B cell (primary cell): ENCODE measurements at regions not wholly inside any gene's neighbourhood (a gene's known extent, or its start where the extent isn't known, plus 50 kb on each side); places are given as distances from the start of the nearest gene placed in this dataset.

ENCODE experiments used
- ATAC-seq: fragments of 200-7000 bp; cut with Tn5 transposase; one replicate; pipeline ENCODE4 v1.10.0; 2021; ENCODE audit warnings: low read depth, mild to moderate bottlenecking, moderate number of reproducible peaks, moderate library complexity
- CTCF ChIA-PET: fragments of 350-600 bp; sonication (Branson Sonifier 250); formaldehyde crosslinking; loops from one replicate; lab custom pipeline; 2021; ENCODE audit warnings: antibody characterized with exemption, inconsistent platforms; lab: Charles Lee
- POLR2A ChIA-PET: fragments of 350-600 bp; sonication (Branson Sonifier 250); formaldehyde crosslinking; loops from one replicate; lab custom pipeline; 2021; ENCODE audit warnings: antibody characterized with exemption; lab: Charles Lee
- DNase-seq: peaks from one replicate; pipeline ENCODE4 v3.0.0; 2013
- H2AFZ ChIP-seq: 2 replicates; pipeline ENCODE4 v1.6.1; 2012; ENCODE audit warnings: mild to moderate bottlenecking, low read depth, low read length; ENCODE audit not compliant: insufficient read depth, poor library complexity, severe bottlenecking
- H3K27ac ChIP-seq, 2 donors: 1 replicate in 1 of 2; 2 replicates in 1 of 2; pipeline ENCODE4 v1.5.1; 2012 to 2013; ENCODE audit warnings: low read length in 2 of 2, mild to moderate bottlenecking in 2 of 2, moderate library complexity in 1 of 2
- H3K27me3 ChIP-seq, 4 experiments: fragments of 200-600 bp in 1 of 4; sonication (generic) in 1 of 4; replicated peaks in 1 of 4; 1 replicate in 2 of 4; 2 replicates in 2 of 4; pipeline versions ENCODE4 v1.6.1 to v1.7.0; 2013 to 2016; ENCODE audit warnings: low read length in 3 of 4, mild to moderate bottlenecking in 2 of 4, mixed read lengths in 1 of 4, moderate library complexity in 1 of 4; ENCODE audit not compliant: insufficient read depth in 4 of 4, control insufficient read depth in 3 of 4; ENCODE audit errors: control extremely low read depth in 1 of 4
- H3K36me3 ChIP-seq, 2 experiments: replicated peaks in 1 of 2; 1 replicate in 1 of 2; 2 replicates in 1 of 2; pipeline versions ENCODE4 v1.6.1 to v1.7.1; 2013; ENCODE audit warnings: low read length in 1 of 2; ENCODE audit not compliant: insufficient read depth in 2 of 2, control insufficient read depth in 1 of 2; ENCODE audit errors: control extremely low read depth in 1 of 2, extremely low read depth in 1 of 2
- H3K4me1 ChIP-seq, 2 donors: fragments of 200-600 bp in 1 of 2; sonication (generic) in 1 of 2; 1 replicate in 1 of 2; 2 replicates in 1 of 2; pipeline versions ENCODE4 v1.5.1 to v1.6.1; 2013 to 2017; ENCODE audit warnings: low read length in 2 of 2; ENCODE audit not compliant: control insufficient read depth in 2 of 2, insufficient read depth in 2 of 2
- H3K4me2 ChIP-seq: replicated peaks from 2 replicates; pipeline ENCODE3; 2012; ENCODE audit warnings: mild to moderate bottlenecking, low read depth, low read length; ENCODE audit not compliant: poor library complexity, severe bottlenecking
- H3K4me3 ChIP-seq, 5 experiments: fragments of 200-600 bp in 1 of 5; sonication (generic) in 1 of 5; 1 replicate in 3 of 5; 2 replicates in 2 of 5; pipeline versions ENCODE4 v1.5.1 to v1.7.0; 2011 to 2016; ENCODE audit warnings: low read length in 4 of 5, mild to moderate bottlenecking in 4 of 5, low read depth in 2 of 5, control low read depth in 1 of 5, moderate library complexity in 1 of 5; ENCODE audit not compliant: insufficient read depth in 1 of 5; ENCODE audit errors: control extremely low read depth in 1 of 5, extremely low read depth in 1 of 5
- H3K79me2 ChIP-seq: fragments of 200-600 bp; sonication (generic); one replicate; pipeline ENCODE4 v1.6.0; 2016; ENCODE audit warnings: low read length; ENCODE audit not compliant: control insufficient read depth, insufficient read depth
- H3K9ac ChIP-seq: fragments of 200-600 bp; sonication (generic); 2 replicates; pipeline ENCODE4 v1.6.1; 2017; ENCODE audit warnings: mild to moderate bottlenecking, low read length, moderate library complexity
- H3K9me3 ChIP-seq, 3 donors: one replicate each; pipeline versions ENCODE4 v1.6.1 to v1.7.1; 2013; ENCODE audit warnings: low read length in 2 of 3; ENCODE audit not compliant: control insufficient read depth in 2 of 3, insufficient read depth in 1 of 3; ENCODE audit errors: control extremely low read depth in 1 of 3
- H4K20me1 ChIP-seq: 2 replicates; pipeline ENCODE4 v1.6.0; 2012; ENCODE audit warnings: mild to moderate bottlenecking, low read length; ENCODE audit not compliant: insufficient read depth, control insufficient read depth, poor library complexity, severe bottlenecking
- H3K27ac Mint-ChIP-seq: one replicate; pipeline ENCODE4 v1.8.0; 2021; ENCODE audit warnings: mixed read lengths
- H3K27me3 Mint-ChIP-seq: one replicate; pipeline ENCODE4 v1.8.0; 2021; ENCODE audit warnings: mixed read lengths
- H3K4me1 Mint-ChIP-seq: one replicate; pipeline ENCODE4 v1.8.0; 2021; ENCODE audit warnings: mixed read lengths
- H3K4me3 Mint-ChIP-seq: one replicate; pipeline ENCODE4 v1.8.0; 2021; ENCODE audit warnings: mixed read lengths
- H3K9me3 Mint-ChIP-seq: one replicate; pipeline ENCODE4 v1.8.0; 2022; ENCODE audit warnings: mixed read lengths; ENCODE audit not compliant: insufficient read depth
- CTCF ChIP-seq: fragments of 200-600 bp; IDR thresholded peaks from one replicate; pipeline ENCODE4 v1.8.0; 2022; ENCODE audit warnings: antibody characterized with exemption, mild to moderate bottlenecking
- EZH2 ChIP-seq: IDR thresholded peaks from 2 replicates; pipeline ENCODE4 v1.6.1; 2012; ENCODE audit warnings: borderline replicate concordance, low read depth, mild to moderate bottlenecking, moderate library complexity, low read length; ENCODE audit not compliant: insufficient read depth, poor library complexity, severe bottlenecking
- WGBS: methylation state at CpG from one replicate; pipeline ENCODE4 v1.1.5; 2013; ENCODE audit warnings: missing lambda C conversion rate; ENCODE audit not compliant: insufficient coverage; 5-methylcytosine and 5-hydroxymethylcytosine counted together
- intact Hi-C: fragments of 100-400 bp; cut with micrococcal nuclease; formaldehyde crosslinking; loops from one replicate; pipeline ENCODE4 v1.10.0; 2022

GRCh38 chr1:244210884-244211558, 159.9 kb downstream of the ZBTB18 start:
- Histone ChIP-seq H3K4me2 (no peak overlapping the region), H4K20me1 (no peaks in the 10 kb centered on the region), H3K9me3 (peaks cover 0 to 5% (median 0%) of the 10 kb centered on the region in 3 donors), H3K79me2 (no peaks in the 10 kb centered on the region), H3K4me3 (no peak overlapping the region), H3K36me3 (no peaks in the 10 kb centered on the region), H3K9ac (no peak overlapping the region), H2AFZ (no peak overlapping the region), H3K27ac (no peak overlapping the region), H3K27me3 (no peaks in the 10 kb centered on the region), H3K4me1 (peaks cover 6 to 8% of the 10 kb centered on the region in 2 donors)
- ChIA-PET POLR2A (no interaction called here), CTCF (no interaction called here)
- WGBS = 98% methylated on average over 23 of the region's 28 CpGs
- TF ChIP-seq CTCF (no peak), EZH2 (no peak)
- Mint-ChIP-seq H3K4me3 (no peak overlapping the region), H3K27ac (no peak overlapping the region), H3K4me1 (peaks cover 13% of the 10 kb centered on the region), H3K27me3 (no peaks in the 10 kb centered on the region), H3K9me3 (no peaks in the 10 kb centered on the region)
- ATAC-seq (no peak), DNase-seq (no peak)
- intact Hi-C loops = no loop called here

- no peak overlapping the region for H3K27ac ChIP-seq
- DNase-seq (no peak), ATAC-seq (no peak)
- H3K27ac Mint-ChIP-seq = no peak overlapping the region
- H3K9ac ChIP-seq = no peak overlapping the region
- intact Hi-C loops = no loop called here
- peaks cover 0 to 5% (median 0%) of the 10 kb centered on the region in 3 donors for H3K9me3 ChIP-seq
- 100% methylated on average over 1 of the region's 5 CpGs for WGBS
- H3K79me2 ChIP-seq = no peaks in the 10 kb centered on the region
- no peaks in the 10 kb centered on the region for H3K27me3 Mint-ChIP-seq
- H4K20me1 ChIP-seq = no peaks in the 10 kb centered on the region
- TF ChIP-seq CTCF = no peak
- TF ChIP-seq EZH2 = no peak
- CTCF ChIA-PET = no interaction called here
- no peaks in the 10 kb centered on the region for H3K36me3 ChIP-seq
- H3K9me3 Mint-ChIP-seq = no peaks in the 10 kb centered on the region
- POLR2A ChIA-PET = no interaction called here
- no peak overlapping the region for H3K4me3 ChIP-seq
- H3K4me3 Mint-ChIP-seq = no peak overlapping the region
- H3K27me3 ChIP-seq = no peaks in the 10 kb centered on the region
- H3K4me2 ChIP-seq = no peak overlapping the region
- peaks cover 6 to 8% of the 10 kb centered on the region in 2 donors for H3K4me1 ChIP-seq
- no peak overlapping the region for H2AFZ ChIP-seq
- peaks cover 13% of the 10 kb centered on the region for H3K4me1 Mint-ChIP-seq
Observed at GRCh38 chr1:244211559-244211944, 160.5 kb downstream of the ZBTB18 start.
